AG04450 (cell line): ENCODE measurements at regions not wholly inside any gene's neighbourhood (a gene's known extent, or its start where the extent isn't known, plus 50 kb on each side); places are given as distances from the start of the nearest gene placed in this dataset.

ENCODE experiments used
- CTCF ChIA-PET: fragments of 300-600, 350-600 bp; formaldehyde crosslinking; extraction: SDS; loops from one replicate; lab custom pipeline; 2022; ENCODE audit warnings: antibody characterized with exemption, inconsistent platforms; lab: Charles Lee
- POLR2A ChIA-PET: fragments of 350-600 bp; formaldehyde crosslinking; extraction: SDS; loops from one replicate; lab custom pipeline; 2021; ENCODE audit warnings: antibody characterized with exemption, inconsistent platforms; lab: Yijun Ruan, JAX
- DNase-seq: peaks from one replicate; pipeline ENCODE4 v3.0.0-alpha.2; 2011; ENCODE audit warnings: low read depth, low spot score
- H3K27ac ChIP-seq: one replicate; pipeline ENCODE4 v1.5.1; 2012; ENCODE audit warnings: low read depth, low read length, control low read depth
- H3K27me3 ChIP-seq: one replicate; pipeline ENCODE4 v1.6.0; 2012; ENCODE audit warnings: low read length; ENCODE audit not compliant: control insufficient read depth, insufficient read depth
- H3K4me3 ChIP-seq: 2 replicates; pipeline ENCODE4 v1.5.1; 2011; ENCODE audit warnings: mild to moderate bottlenecking, low read depth, low read length, control low read depth
- H3K9me3 ChIP-seq: 2 replicates; pipeline ENCODE4 v1.5.1; 2012; ENCODE audit warnings: low read length; ENCODE audit not compliant: control insufficient read depth, insufficient read depth
- TF ChIP-seq, protein P1 (sequence below): IDR thresholded peaks from 2 replicates; pipeline ENCODE4 v1.5.1; 2011; ENCODE audit warnings: low read depth, low read length, control low read depth, inconsistent platforms

DNA sequence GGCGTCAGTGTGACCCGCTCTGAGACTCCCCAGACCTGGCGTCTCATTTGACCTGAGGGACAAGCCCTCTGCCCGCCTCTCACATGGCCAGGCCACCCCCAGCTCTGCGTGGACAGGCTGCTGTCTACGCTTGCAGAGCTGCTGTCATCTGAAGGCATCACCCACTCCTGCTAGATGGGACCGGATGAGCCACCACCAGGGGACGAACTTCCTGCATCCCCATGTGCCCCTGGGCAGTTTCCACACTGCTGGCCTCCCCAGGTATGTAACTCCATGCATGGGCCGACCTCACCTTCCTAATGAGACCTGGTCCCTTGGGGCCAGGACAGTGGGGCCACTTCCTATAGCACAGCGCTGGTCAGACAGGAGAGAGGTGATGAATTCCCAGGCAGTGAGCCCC is 121.5 kb downstream of the PSMG1 start:
- ChIA-PET POLR2A (no interaction called here), CTCF (no interaction called here)
- Histone ChIP-seq H3K4me3 (no peak overlapping the region), H3K27ac (no peak overlapping the region), H3K9me3 (peaks cover 30% of the 10 kb centered on the region), H3K27me3 (peaks cover 5% of the 10 kb centered on the region)
- DNase-seq, result no peak
- TF ChIP-seq, protein P1, sequence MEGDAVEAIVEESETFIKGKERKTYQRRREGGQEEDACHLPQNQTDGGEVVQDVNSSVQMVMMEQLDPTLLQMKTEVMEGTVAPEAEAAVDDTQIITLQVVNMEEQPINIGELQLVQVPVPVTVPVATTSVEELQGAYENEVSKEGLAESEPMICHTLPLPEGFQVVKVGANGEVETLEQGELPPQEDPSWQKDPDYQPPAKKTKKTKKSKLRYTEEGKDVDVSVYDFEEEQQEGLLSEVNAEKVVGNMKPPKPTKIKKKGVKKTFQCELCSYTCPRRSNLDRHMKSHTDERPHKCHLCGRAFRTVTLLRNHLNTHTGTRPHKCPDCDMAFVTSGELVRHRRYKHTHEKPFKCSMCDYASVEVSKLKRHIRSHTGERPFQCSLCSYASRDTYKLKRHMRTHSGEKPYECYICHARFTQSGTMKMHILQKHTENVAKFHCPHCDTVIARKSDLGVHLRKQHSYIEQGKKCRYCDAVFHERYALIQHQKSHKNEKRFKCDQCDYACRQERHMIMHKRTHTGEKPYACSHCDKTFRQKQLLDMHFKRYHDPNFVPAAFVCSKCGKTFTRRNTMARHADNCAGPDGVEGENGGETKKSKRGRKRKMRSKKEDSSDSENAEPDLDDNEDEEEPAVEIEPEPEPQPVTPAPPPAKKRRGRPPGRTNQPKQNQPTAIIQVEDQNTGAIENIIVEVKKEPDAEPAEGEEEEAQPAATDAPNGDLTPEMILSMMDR, result no peak

DNA sequence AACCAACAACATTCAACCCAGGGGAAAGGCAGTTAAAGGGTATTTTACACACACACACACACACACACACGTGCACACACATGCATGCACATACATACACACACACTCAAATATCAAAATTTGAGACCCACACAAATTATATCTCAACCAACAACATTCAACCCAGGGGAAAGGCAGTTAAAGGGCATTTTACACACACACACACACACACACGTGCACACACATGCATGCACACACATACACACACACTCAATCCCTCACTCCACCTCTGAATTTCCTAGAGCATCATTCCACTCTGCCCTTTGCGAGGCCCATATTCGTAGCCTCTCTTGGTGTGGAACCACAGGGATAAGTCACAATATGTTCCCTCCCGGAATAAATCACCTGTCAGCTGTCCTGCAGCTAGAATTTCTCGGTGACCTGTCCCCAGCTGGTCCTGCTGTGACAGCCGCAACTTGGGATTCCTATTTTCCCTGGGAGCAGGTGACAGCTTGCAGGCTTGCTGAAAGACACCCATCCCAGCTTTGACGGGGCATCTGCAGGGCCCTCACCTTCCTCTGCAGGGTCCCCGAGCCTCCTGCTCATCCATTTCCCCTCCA is 122.7 kb downstream of the PSMG1 start:
- peaks cover 30% of the 10 kb centered on the region for H3K9me3 ChIP-seq
- no peak for DNase-seq
- TF ChIP-seq, protein P1, result no peak
- H3K27me3 ChIP-seq, result peaks cover 5% of the 10 kb centered on the region
- H3K27ac ChIP-seq, result no peak overlapping the region
- ChIA-PET CTCF (no interaction called here), POLR2A (no interaction called here)
- no peak overlapping the region for H3K4me3 ChIP-seq

DNA sequence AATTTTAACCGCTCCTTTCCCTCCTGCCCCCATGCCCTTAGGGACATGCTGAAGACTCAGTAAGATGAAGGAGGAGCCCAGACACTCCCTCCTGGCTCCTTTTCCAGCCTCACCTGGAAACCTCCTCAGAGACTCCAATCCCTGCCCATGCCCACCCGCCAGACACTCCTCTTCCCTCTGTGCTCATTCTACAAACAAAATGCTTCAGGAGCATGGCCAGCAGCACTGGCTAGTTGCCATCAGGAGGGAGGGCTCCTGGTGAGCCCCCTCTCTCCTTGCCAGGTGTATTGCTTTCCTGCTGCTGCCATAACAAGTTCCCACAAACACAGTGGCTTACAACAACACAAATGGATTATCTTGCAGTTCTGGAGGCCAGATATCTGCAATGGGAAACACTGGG is 126.1 kb downstream of the PSMG1 start:
- DNase-seq, result no peak
- H3K27ac ChIP-seq, result no peak overlapping the region
- TF ChIP-seq, protein P1, result no peak
- ChIA-PET CTCF (no interaction called here), POLR2A (no interaction called here)
- H3K4me3 ChIP-seq, result no peak overlapping the region
- H3K27me3 ChIP-seq, result peaks cover 5% of the 10 kb centered on the region
- peaks cover 4% of the 10 kb centered on the region for H3K9me3 ChIP-seq

DNA sequence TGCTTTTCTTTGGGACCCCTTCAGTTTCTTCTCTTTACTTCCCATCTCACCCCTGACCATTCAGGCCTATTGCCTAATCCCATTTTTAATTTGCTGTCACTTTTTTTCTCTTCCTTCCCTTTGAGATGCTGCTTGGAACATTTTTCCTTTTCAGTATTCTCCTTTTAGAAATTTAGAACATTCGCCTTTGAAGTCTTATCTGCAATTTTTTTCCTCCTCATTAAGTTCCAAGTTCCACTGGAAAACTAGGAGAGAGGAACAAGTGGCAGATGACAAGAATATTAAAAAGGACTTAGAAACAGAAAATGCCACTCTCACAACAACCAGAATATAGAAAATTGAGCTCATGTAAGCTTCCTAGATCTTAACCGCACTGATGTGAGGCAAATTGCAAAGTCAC is 126.6 kb downstream of the PSMG1 start:
- no peak overlapping the region for H3K27ac ChIP-seq
- TF ChIP-seq, protein P1, result no peak
- CTCF ChIA-PET, result no interaction called here
- no peak for DNase-seq
- H3K4me3 ChIP-seq, result no peak overlapping the region
- peaks cover 5% of the 10 kb centered on the region for H3K27me3 ChIP-seq
- H3K9me3 ChIP-seq, result no peaks in the 10 kb centered on the region; the same call in 1 of the 2 replicates
- POLR2A ChIA-PET, result no interaction called here

DNA sequence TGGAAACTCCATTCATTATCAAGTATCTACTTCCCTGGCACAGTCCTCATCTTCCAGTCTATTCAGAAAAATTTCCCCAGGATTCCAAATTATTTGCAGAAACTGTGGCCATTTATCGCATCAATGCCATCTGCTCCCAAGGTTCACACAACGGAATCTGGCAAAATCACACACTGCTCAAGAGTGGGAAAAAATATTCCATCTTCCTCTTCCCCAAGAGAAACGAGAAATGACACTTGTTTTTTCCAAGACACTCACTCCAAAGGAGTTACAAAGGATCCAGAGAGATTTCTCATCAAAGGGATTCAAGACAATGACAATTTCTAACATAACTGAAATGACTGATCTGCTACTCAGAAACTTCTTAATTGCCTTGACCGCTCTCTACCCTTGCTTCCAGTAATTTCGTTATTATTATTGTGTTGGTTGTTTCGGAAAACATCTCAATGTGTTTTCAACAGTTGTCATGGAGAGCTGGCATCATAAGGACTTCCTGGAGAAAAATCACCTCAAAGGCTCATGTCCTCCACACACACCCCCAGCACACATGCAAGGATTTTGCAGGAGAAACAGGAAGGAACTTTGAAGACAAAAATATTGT is 128.0 kb downstream of the PSMG1 start:
- Histone ChIP-seq H3K27me3 (peaks cover 5% of the 10 kb centered on the region), H3K9me3 (no peaks in the 10 kb centered on the region), H3K27ac (no peak overlapping the region), H3K4me3 (no peak overlapping the region)
- TF ChIP-seq, protein P1, result no peak
- ChIA-PET POLR2A (no interaction called here), CTCF (no interaction called here)
- DNase-seq, result no peak
